ENCODE measurements at regions not wholly inside any gene's neighbourhood (a gene's known extent, or its start where the extent isn't known, plus 50 kb on each side); places are given as distances from the start of the nearest gene placed in this dataset.

GRCh38 chr5:36447776-36448175, 146.1 kb upstream of the RANBP3L start:
- TF ChIP-seq, protein P1, sequence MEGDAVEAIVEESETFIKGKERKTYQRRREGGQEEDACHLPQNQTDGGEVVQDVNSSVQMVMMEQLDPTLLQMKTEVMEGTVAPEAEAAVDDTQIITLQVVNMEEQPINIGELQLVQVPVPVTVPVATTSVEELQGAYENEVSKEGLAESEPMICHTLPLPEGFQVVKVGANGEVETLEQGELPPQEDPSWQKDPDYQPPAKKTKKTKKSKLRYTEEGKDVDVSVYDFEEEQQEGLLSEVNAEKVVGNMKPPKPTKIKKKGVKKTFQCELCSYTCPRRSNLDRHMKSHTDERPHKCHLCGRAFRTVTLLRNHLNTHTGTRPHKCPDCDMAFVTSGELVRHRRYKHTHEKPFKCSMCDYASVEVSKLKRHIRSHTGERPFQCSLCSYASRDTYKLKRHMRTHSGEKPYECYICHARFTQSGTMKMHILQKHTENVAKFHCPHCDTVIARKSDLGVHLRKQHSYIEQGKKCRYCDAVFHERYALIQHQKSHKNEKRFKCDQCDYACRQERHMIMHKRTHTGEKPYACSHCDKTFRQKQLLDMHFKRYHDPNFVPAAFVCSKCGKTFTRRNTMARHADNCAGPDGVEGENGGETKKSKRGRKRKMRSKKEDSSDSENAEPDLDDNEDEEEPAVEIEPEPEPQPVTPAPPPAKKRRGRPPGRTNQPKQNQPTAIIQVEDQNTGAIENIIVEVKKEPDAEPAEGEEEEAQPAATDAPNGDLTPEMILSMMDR (conservative IDR thresholded peaks at IDR 0.05 in 1 of 2, IDR thresholded peaks at IDR 0.05 in 1 of 2; ENCODE audit: extremely low read depth in 1 of 2, insufficient read depth in 1 of 2, low read depth in 1 of 2, low read length in 2 of 2) = no peak
- no peak for TF ChIP-seq EZH2 (IDR thresholded peaks at IDR 0.05; ENCODE audit: borderline replicate concordance, low read length)

All from mammary epithelial cell (primary cell).